Keratinocyte (primary cell): ENCODE measurements at regions not wholly inside any gene's neighbourhood (a gene's known extent, or its start where the extent isn't known, plus 50 kb on each side); places are given as distances from the start of the nearest gene placed in this dataset.

Source experiments
- EZH2 ChIP-seq: IDR thresholded peaks from one replicate; pipeline ENCODE4 v1.6.1; 2012; ENCODE audit warnings: inconsistent platforms, mild to moderate bottlenecking, low read length, moderate library complexity
- TF ChIP-seq, protein P1 (sequence below), 3 experiments: IDR thresholded peaks in 1 of 3; conservative IDR thresholded peaks in 1 of 3; optimal IDR thresholded peaks in 1 of 3; 2 replicates in 2 of 3; 3 replicates in 1 of 3; pipeline versions ENCODE3 to v1.5.1; 2011; ENCODE audit warnings: low read length in 3 of 3, mild to moderate bottlenecking in 3 of 3, moderate library complexity in 2 of 3, control low read depth in 1 of 3, inconsistent platforms in 1 of 3; ENCODE audit not compliant: insufficient read depth in 2 of 3; ENCODE audit errors: extremely low read depth in 1 of 3

DNA sequence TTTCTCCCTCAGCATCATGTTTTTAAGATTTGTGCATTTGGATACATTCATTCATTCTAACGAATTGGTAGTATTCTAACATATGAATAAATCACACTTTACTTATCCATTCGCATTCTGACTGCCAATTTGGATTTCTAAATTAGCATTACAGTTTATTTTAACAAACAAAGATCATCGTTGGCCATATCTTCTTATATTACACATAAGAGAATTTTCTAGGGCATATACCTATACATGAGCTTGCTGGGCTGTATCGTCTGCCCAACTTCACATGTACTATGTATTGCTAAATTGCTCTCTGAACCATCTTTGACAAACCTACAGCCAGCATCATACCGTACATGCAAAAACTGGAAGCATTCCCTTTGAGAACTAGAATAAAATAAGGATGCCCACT, 265.8 kb upstream of the PPP2R3A start:
- TF ChIP-seq, protein P1, sequence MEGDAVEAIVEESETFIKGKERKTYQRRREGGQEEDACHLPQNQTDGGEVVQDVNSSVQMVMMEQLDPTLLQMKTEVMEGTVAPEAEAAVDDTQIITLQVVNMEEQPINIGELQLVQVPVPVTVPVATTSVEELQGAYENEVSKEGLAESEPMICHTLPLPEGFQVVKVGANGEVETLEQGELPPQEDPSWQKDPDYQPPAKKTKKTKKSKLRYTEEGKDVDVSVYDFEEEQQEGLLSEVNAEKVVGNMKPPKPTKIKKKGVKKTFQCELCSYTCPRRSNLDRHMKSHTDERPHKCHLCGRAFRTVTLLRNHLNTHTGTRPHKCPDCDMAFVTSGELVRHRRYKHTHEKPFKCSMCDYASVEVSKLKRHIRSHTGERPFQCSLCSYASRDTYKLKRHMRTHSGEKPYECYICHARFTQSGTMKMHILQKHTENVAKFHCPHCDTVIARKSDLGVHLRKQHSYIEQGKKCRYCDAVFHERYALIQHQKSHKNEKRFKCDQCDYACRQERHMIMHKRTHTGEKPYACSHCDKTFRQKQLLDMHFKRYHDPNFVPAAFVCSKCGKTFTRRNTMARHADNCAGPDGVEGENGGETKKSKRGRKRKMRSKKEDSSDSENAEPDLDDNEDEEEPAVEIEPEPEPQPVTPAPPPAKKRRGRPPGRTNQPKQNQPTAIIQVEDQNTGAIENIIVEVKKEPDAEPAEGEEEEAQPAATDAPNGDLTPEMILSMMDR (optimal IDR thresholded peaks at IDR 0.05 in 1 of 3, IDR thresholded peaks at IDR 0.05 in 1 of 3, conservative IDR thresholded peaks at IDR 0.05 in 1 of 3; ENCODE audit: extremely low read depth in 1 of 3, insufficient read depth in 2 of 3, low read length in 3 of 3), result no peak
- TF ChIP-seq EZH2, result no peak
